B cell (primary cell): ENCODE measurements at regions not wholly inside any gene's neighbourhood (a gene's known extent, or its start where the extent isn't known, plus 50 kb on each side); places are given as distances from the start of the nearest gene placed in this dataset.

Experiments
- ATAC-seq: fragments of 200-7000 bp; cut with Tn5 transposase; one replicate; pipeline ENCODE4 v1.10.0; 2021; ENCODE audit warnings: low read depth, mild to moderate bottlenecking, moderate number of reproducible peaks, moderate library complexity
- CTCF ChIA-PET: fragments of 350-600 bp; sonication (Branson Sonifier 250); formaldehyde crosslinking; loops from one replicate; lab custom pipeline; 2021; ENCODE audit warnings: antibody characterized with exemption, inconsistent platforms; lab: Charles Lee
- POLR2A ChIA-PET: fragments of 350-600 bp; sonication (Branson Sonifier 250); formaldehyde crosslinking; loops from one replicate; lab custom pipeline; 2021; ENCODE audit warnings: antibody characterized with exemption; lab: Charles Lee
- DNase-seq: peaks from one replicate; pipeline ENCODE4 v3.0.0; 2013
- H2AFZ ChIP-seq: 2 replicates; pipeline ENCODE4 v1.6.1; 2012; ENCODE audit warnings: mild to moderate bottlenecking, low read depth, low read length; ENCODE audit not compliant: insufficient read depth, poor library complexity, severe bottlenecking
- H3K27ac ChIP-seq, 2 donors: 1 replicate in 1 of 2; 2 replicates in 1 of 2; pipeline ENCODE4 v1.5.1; 2012 to 2013; ENCODE audit warnings: low read length in 2 of 2, mild to moderate bottlenecking in 2 of 2, moderate library complexity in 1 of 2
- H3K27me3 ChIP-seq, 4 experiments: fragments of 200-600 bp in 1 of 4; sonication (generic) in 1 of 4; replicated peaks in 1 of 4; 1 replicate in 2 of 4; 2 replicates in 2 of 4; pipeline versions ENCODE4 v1.6.1 to v1.7.0; 2013 to 2016; ENCODE audit warnings: low read length in 3 of 4, mild to moderate bottlenecking in 2 of 4, mixed read lengths in 1 of 4, moderate library complexity in 1 of 4; ENCODE audit not compliant: insufficient read depth in 4 of 4, control insufficient read depth in 3 of 4; ENCODE audit errors: control extremely low read depth in 1 of 4
- H3K36me3 ChIP-seq, 2 experiments: replicated peaks in 1 of 2; 1 replicate in 1 of 2; 2 replicates in 1 of 2; pipeline versions ENCODE4 v1.6.1 to v1.7.1; 2013; ENCODE audit warnings: low read length in 1 of 2; ENCODE audit not compliant: insufficient read depth in 2 of 2, control insufficient read depth in 1 of 2; ENCODE audit errors: control extremely low read depth in 1 of 2, extremely low read depth in 1 of 2
- H3K4me1 ChIP-seq, 2 donors: fragments of 200-600 bp in 1 of 2; sonication (generic) in 1 of 2; 1 replicate in 1 of 2; 2 replicates in 1 of 2; pipeline versions ENCODE4 v1.5.1 to v1.6.1; 2013 to 2017; ENCODE audit warnings: low read length in 2 of 2; ENCODE audit not compliant: control insufficient read depth in 2 of 2, insufficient read depth in 2 of 2
- H3K4me2 ChIP-seq: replicated peaks from 2 replicates; pipeline ENCODE3; 2012; ENCODE audit warnings: mild to moderate bottlenecking, low read depth, low read length; ENCODE audit not compliant: poor library complexity, severe bottlenecking
- H3K4me3 ChIP-seq, 5 experiments: fragments of 200-600 bp in 1 of 5; sonication (generic) in 1 of 5; 1 replicate in 3 of 5; 2 replicates in 2 of 5; pipeline versions ENCODE4 v1.5.1 to v1.7.0; 2011 to 2016; ENCODE audit warnings: low read length in 4 of 5, mild to moderate bottlenecking in 4 of 5, low read depth in 2 of 5, control low read depth in 1 of 5, moderate library complexity in 1 of 5; ENCODE audit not compliant: insufficient read depth in 1 of 5; ENCODE audit errors: control extremely low read depth in 1 of 5, extremely low read depth in 1 of 5
- H3K79me2 ChIP-seq: fragments of 200-600 bp; sonication (generic); one replicate; pipeline ENCODE4 v1.6.0; 2016; ENCODE audit warnings: low read length; ENCODE audit not compliant: control insufficient read depth, insufficient read depth
- H3K9ac ChIP-seq: fragments of 200-600 bp; sonication (generic); 2 replicates; pipeline ENCODE4 v1.6.1; 2017; ENCODE audit warnings: mild to moderate bottlenecking, low read length, moderate library complexity
- H3K9me3 ChIP-seq, 3 donors: one replicate each; pipeline versions ENCODE4 v1.6.1 to v1.7.1; 2013; ENCODE audit warnings: low read length in 2 of 3; ENCODE audit not compliant: control insufficient read depth in 2 of 3, insufficient read depth in 1 of 3; ENCODE audit errors: control extremely low read depth in 1 of 3
- H4K20me1 ChIP-seq: 2 replicates; pipeline ENCODE4 v1.6.0; 2012; ENCODE audit warnings: mild to moderate bottlenecking, low read length; ENCODE audit not compliant: insufficient read depth, control insufficient read depth, poor library complexity, severe bottlenecking
- H3K27ac Mint-ChIP-seq: one replicate; pipeline ENCODE4 v1.8.0; 2021; ENCODE audit warnings: mixed read lengths
- H3K27me3 Mint-ChIP-seq: one replicate; pipeline ENCODE4 v1.8.0; 2021; ENCODE audit warnings: mixed read lengths
- H3K4me1 Mint-ChIP-seq: one replicate; pipeline ENCODE4 v1.8.0; 2021; ENCODE audit warnings: mixed read lengths
- H3K4me3 Mint-ChIP-seq: one replicate; pipeline ENCODE4 v1.8.0; 2021; ENCODE audit warnings: mixed read lengths
- H3K9me3 Mint-ChIP-seq: one replicate; pipeline ENCODE4 v1.8.0; 2022; ENCODE audit warnings: mixed read lengths; ENCODE audit not compliant: insufficient read depth
- EZH2 ChIP-seq: IDR thresholded peaks from 2 replicates; pipeline ENCODE4 v1.6.1; 2012; ENCODE audit warnings: borderline replicate concordance, low read depth, mild to moderate bottlenecking, moderate library complexity, low read length; ENCODE audit not compliant: insufficient read depth, poor library complexity, severe bottlenecking
- WGBS: methylation state at CpG from one replicate; pipeline ENCODE4 v1.1.5; 2013; ENCODE audit warnings: missing lambda C conversion rate; ENCODE audit not compliant: insufficient coverage; 5-methylcytosine and 5-hydroxymethylcytosine counted together
- intact Hi-C: fragments of 100-400 bp; cut with micrococcal nuclease; formaldehyde crosslinking; loops from one replicate; pipeline ENCODE4 v1.10.0; 2022
- TF ChIP-seq, protein P1 (sequence below): fragments of 200-600 bp; IDR thresholded peaks from one replicate; pipeline ENCODE4 v1.8.0; 2022; ENCODE audit warnings: antibody characterized with exemption, mild to moderate bottlenecking

DNA sequence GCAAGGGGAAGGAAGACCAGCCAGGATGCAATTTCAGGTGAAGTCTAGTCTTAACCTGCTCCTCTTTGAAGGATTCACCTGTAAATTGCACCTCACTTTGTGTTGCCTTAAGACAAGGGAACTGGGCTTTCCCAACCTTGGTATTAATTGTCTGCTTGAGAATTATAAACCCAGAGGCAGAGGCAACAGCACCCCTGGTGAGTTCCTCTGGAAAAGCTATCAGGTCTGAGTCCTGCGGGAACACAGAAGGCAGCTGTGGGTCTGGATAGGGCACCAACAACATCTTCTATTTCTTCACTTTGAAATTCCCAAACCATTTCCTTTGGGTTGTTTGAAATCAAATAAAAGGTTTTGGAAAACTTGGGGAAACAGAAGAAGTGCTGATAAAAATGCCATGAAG, 109.2 kb upstream of the NPY2R start:
- no peak overlapping the region for H3K4me3 ChIP-seq
- DNase-seq (no peak), ATAC-seq (no peak)
- H3K27me3 Mint-ChIP-seq, result no peaks in the 10 kb centered on the region
- H3K4me1 Mint-ChIP-seq, result no peaks in the 10 kb centered on the region
- no peaks in the 10 kb centered on the region for H3K27me3 ChIP-seq
- no peaks in the 10 kb centered on the region for H3K4me1 ChIP-seq
- H3K27ac Mint-ChIP-seq, result no peak overlapping the region
- H3K9ac ChIP-seq, result no peak overlapping the region
- intact Hi-C loops, result no loop called here
- CTCF ChIA-PET, result no interaction called here
- no peaks in the 10 kb centered on the region for H3K9me3 Mint-ChIP-seq
- no peaks in the 10 kb centered on the region for H4K20me1 ChIP-seq
- H3K27ac ChIP-seq, result no peak overlapping the region
- no peaks in the 10 kb centered on the region for H3K79me2 ChIP-seq
- H3K36me3 ChIP-seq, result no peaks in the 10 kb centered on the region
- no peak overlapping the region for H3K4me2 ChIP-seq
- POLR2A ChIA-PET, result no interaction called here
- no peaks in the 10 kb centered on the region for H3K9me3 ChIP-seq
- no peak overlapping the region for H2AFZ ChIP-seq
- H3K4me3 Mint-ChIP-seq, result no peak overlapping the region
- TF ChIP-seq, protein P1, sequence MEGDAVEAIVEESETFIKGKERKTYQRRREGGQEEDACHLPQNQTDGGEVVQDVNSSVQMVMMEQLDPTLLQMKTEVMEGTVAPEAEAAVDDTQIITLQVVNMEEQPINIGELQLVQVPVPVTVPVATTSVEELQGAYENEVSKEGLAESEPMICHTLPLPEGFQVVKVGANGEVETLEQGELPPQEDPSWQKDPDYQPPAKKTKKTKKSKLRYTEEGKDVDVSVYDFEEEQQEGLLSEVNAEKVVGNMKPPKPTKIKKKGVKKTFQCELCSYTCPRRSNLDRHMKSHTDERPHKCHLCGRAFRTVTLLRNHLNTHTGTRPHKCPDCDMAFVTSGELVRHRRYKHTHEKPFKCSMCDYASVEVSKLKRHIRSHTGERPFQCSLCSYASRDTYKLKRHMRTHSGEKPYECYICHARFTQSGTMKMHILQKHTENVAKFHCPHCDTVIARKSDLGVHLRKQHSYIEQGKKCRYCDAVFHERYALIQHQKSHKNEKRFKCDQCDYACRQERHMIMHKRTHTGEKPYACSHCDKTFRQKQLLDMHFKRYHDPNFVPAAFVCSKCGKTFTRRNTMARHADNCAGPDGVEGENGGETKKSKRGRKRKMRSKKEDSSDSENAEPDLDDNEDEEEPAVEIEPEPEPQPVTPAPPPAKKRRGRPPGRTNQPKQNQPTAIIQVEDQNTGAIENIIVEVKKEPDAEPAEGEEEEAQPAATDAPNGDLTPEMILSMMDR, result no peak
- no peak for TF ChIP-seq EZH2
- no CpG with 5 or more reads among the region's 1 CpG for WGBS

DNA sequence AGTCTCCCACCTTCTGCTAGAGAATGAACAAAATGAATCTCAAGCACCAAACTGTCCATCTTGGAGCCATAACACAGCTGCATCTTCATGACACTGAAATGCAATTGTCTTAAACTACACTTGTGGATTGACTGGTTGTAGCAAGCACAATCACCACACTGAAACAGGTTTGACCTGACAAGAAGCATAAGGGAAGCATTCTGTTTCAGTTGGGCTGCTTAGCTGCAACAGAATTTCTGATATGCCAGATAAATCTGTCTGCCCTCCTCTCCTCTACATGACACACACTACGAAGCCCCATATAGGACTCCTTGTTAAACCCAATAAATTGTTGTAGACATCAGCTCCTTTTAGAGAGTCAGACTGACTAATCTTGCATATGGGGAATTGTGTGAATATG, 101.8 kb upstream of the NPY2R start:
- DNase-seq, result no peak
- H3K27me3 Mint-ChIP-seq, result no peaks in the 10 kb centered on the region
- no peak overlapping the region for H2AFZ ChIP-seq
- H3K4me1 ChIP-seq, result no peaks in the 10 kb centered on the region
- no peak for ATAC-seq
- no peaks in the 10 kb centered on the region for H3K79me2 ChIP-seq
- H3K4me1 Mint-ChIP-seq, result no peaks in the 10 kb centered on the region
- intact Hi-C loops, result no loop called here
- ChIA-PET CTCF (no interaction called here), POLR2A (no interaction called here)
- no peak overlapping the region for H3K4me3 Mint-ChIP-seq
- no peak for TF ChIP-seq EZH2
- TF ChIP-seq, protein P1, result no peak
- no peak overlapping the region for H3K4me3 ChIP-seq
- H3K27ac ChIP-seq, result no peak overlapping the region
- no CpG with 5 or more reads among the region's 1 CpG for WGBS
- H3K9me3 Mint-ChIP-seq, result no peaks in the 10 kb centered on the region
- H3K27ac Mint-ChIP-seq, result no peak overlapping the region
- no peak overlapping the region for H3K4me2 ChIP-seq
- no peaks in the 10 kb centered on the region for H4K20me1 ChIP-seq
- H3K9ac ChIP-seq, result no peak overlapping the region
- H3K27me3 ChIP-seq, result no peaks in the 10 kb centered on the region
- no peaks in the 10 kb centered on the region for H3K36me3 ChIP-seq
- H3K9me3 ChIP-seq, result no peaks in the 10 kb centered on the region
